HepG2 (cell line): ENCODE measurements at regions not wholly inside any gene's neighbourhood (a gene's known extent, or its start where the extent isn't known, plus 50 kb on each side); places are given as distances from the start of the nearest gene placed in this dataset.

Experiments used
- ATAC-seq: fragments of 200-7000 bp; cut with Tn5 transposase; 3 replicates; pipeline ENCODE4 v1.9.1; 2020; ENCODE audit warnings: mild to moderate bottlenecking, moderate library complexity
- BruUV-seq: library from RNA; stranded (reverse); fragments of 400-500 nt; replicated peaks from 2 replicates; lab custom pipeline; 2021; lab: Mats Ljungman, UMichigan
- CTCF ChIA-PET: fragments of 300-600 bp; formaldehyde crosslinking; extraction: SDS; loops from one replicate; lab custom pipeline; 2021; ENCODE audit warnings: low total read pairs, inconsistent platforms, low intra/inter-chr PET ratio; lab: Yijun Ruan, JAX
- POLR2A ChIA-PET: fragments of 350-600 bp; sonication (Branson Sonifier 250); formaldehyde crosslinking; loops from one replicate; lab custom pipeline; 2020; ENCODE audit warnings: antibody characterized with exemption, inconsistent platforms; lab: Yijun Ruan, JAX
- DNase-seq: peaks from one replicate; pipeline ENCODE4 v3.0.0-alpha.2; 2015; ENCODE audit warnings: low spot score
- FAIRE-seq: peaks from 3 replicates; lab custom pipeline; 2011; peaks lifted over from hg19 to GRCh38; lab: Jason Lieb, UNC
- H2AFZ ChIP-seq: one replicate; pipeline ENCODE4 v1.6.1; 2011; ENCODE audit warnings: low read length, inconsistent platforms
- H3K27ac ChIP-seq: fragments of 300-600 bp; 3 replicates; pipeline ENCODE4 v1.8.0; 2011; ENCODE audit warnings: mixed run types, mild to moderate bottlenecking, mixed read lengths, low read length, inconsistent platforms; ENCODE audit not compliant: insufficient read depth; ENCODE audit errors: extremely low read length
- H3K27me3 ChIP-seq, 2 experiments: fragments of 200-600 bp in 1 of 2; 2 replicates in 1 of 2; 3 replicates in 1 of 2; pipeline versions ENCODE4 v1.6.0 to v1.8.0; 2011; ENCODE audit warnings: low read length in 2 of 2, mild to moderate bottlenecking in 2 of 2, moderate library complexity in 2 of 2, inconsistent platforms in 1 of 2; ENCODE audit not compliant: insufficient read depth in 2 of 2, control insufficient read depth in 1 of 2
- H3K36me3 ChIP-seq, 2 experiments: fragments of 200-600 bp in 1 of 2; replicated peaks in 1 of 2; 2 replicates in 1 of 2; 3 replicates in 1 of 2; pipeline versions ENCODE4 v1.5.1 to v1.8.0; 2011; ENCODE audit warnings: low read length in 2 of 2, inconsistent platforms in 1 of 2; ENCODE audit not compliant: insufficient read depth in 2 of 2, control insufficient read depth in 1 of 2
- H3K4me1 ChIP-seq: 2 replicates; pipeline ENCODE4 v1.5.1; 2012; ENCODE audit warnings: low read length, inconsistent platforms; ENCODE audit not compliant: insufficient read depth
- H3K4me2 ChIP-seq: 2 replicates; pipeline ENCODE4 v1.6.0; 2011; ENCODE audit warnings: low read depth, low read length, inconsistent platforms
- H3K4me3 ChIP-seq, 3 experiments: fragments of 200-600 bp in 1 of 3; sonication (generic), shearing (Covaris generic) in 1 of 3; replicated peaks in 1 of 3; 2 replicates each; pipeline ENCODE4 v1.5.1; 2011 to 2016; ENCODE audit warnings: low read length in 3 of 3, inconsistent platforms in 2 of 3, low read depth in 2 of 3, mild to moderate bottlenecking in 2 of 3, control low read depth in 1 of 3, mixed read lengths in 1 of 3; ENCODE audit not compliant: insufficient read depth in 1 of 3
- H3K79me2 ChIP-seq: one replicate; pipeline ENCODE4 v1.6.1; 2011; ENCODE audit warnings: low read length, inconsistent platforms; ENCODE audit not compliant: insufficient read depth
- H3K9ac ChIP-seq: 2 replicates; pipeline ENCODE4 v1.6.0; 2011; ENCODE audit warnings: mild to moderate bottlenecking, low read depth, low read length, inconsistent platforms; ENCODE audit not compliant: insufficient read depth
- H3K9me3 ChIP-seq: 2 replicates; pipeline ENCODE4 v1.5.1; 2012; ENCODE audit warnings: mild to moderate bottlenecking, low read length
- H4K20me1 ChIP-seq: 2 replicates; pipeline ENCODE4 v1.6.0; 2011; ENCODE audit warnings: inconsistent platforms, mild to moderate bottlenecking, low read length, moderate library complexity; ENCODE audit not compliant: insufficient read depth
- FOSL1 ChIP-seq: sonication (generic); formaldehyde crosslinking; IDR thresholded peaks from 2 replicates; pipeline ENCODE4 v1.9.0; 2021; ENCODE audit warnings: missing genetic modification reagents, borderline replicate concordance
- GTF3A ChIP-seq: sonication (generic); formaldehyde crosslinking; conservative IDR thresholded peaks from 2 replicates; pipeline ENCODE4 v1.4.0; 2020; ENCODE audit warnings: mild to moderate bottlenecking, missing genetic modification reagents
- IRX3 ChIP-seq: sonication (generic); formaldehyde crosslinking; IDR thresholded peaks from 2 replicates; pipeline ENCODE4 v1.8.1; 2023; ENCODE audit warnings: mild to moderate bottlenecking, low read depth, missing genetic modification reagents, borderline replicate concordance
- MED1 ChIP-seq: sonication (generic); formaldehyde crosslinking; IDR thresholded peaks from 2 replicates; pipeline ENCODE4 v1.4.0; 2020; ENCODE audit warnings: missing genetic modification reagents
- MEIS1 ChIP-seq: sonication (generic); formaldehyde crosslinking; IDR thresholded peaks from 2 replicates; pipeline ENCODE4 v1.9.0; 2021; ENCODE audit warnings: mild to moderate bottlenecking, missing genetic modification reagents, moderate library complexity, borderline replicate concordance
- NBN ChIP-seq: fragments of 450-650 bp; conservative IDR thresholded peaks from 2 replicates; pipeline ENCODE4 v1.6.1; 2017
- NR2C2 ChIP-seq: sonication (generic); formaldehyde crosslinking; IDR thresholded peaks from 2 replicates; pipeline ENCODE4 v1.4.0; 2020; ENCODE audit warnings: missing genetic modification reagents, mild to moderate bottlenecking, moderate library complexity, borderline replicate concordance
- ZBTB7B ChIP-seq: sonication (generic); formaldehyde crosslinking; IDR thresholded peaks from 2 replicates; pipeline ENCODE4 v1.4.0; 2020; ENCODE audit warnings: missing genetic modification reagents
- ZMYM2 ChIP-seq: sonication (generic); formaldehyde crosslinking; IDR thresholded peaks from 2 replicates; pipeline ENCODE4 v1.8.0; 2022; ENCODE audit warnings: mild to moderate bottlenecking, missing genetic modification reagents
- ZNF446 ChIP-seq: sonication (generic); formaldehyde crosslinking; IDR thresholded peaks from 2 replicates; pipeline ENCODE4 v1.5.0; 2020; ENCODE audit warnings: mild to moderate bottlenecking, missing genetic modification reagents
- ZNF629 ChIP-seq: sonication (generic); formaldehyde crosslinking; conservative IDR thresholded peaks from 2 replicates; pipeline ENCODE4 v1.5.0; 2020; ENCODE audit warnings: missing genetic modification reagents
- ZNF772 ChIP-seq: sonication (generic); formaldehyde crosslinking; IDR thresholded peaks from 2 replicates; pipeline ENCODE4 v1.5.0; 2020; ENCODE audit warnings: mild to moderate bottlenecking, missing genetic modification reagents
- WGBS: methylation state at CpG from one replicate; pipeline ENCODE4 v1.1.6; 2017; ENCODE audit warnings: low lambda C conversion rate; 5-methylcytosine and 5-hydroxymethylcytosine counted together
- in situ Hi-C: cut with HindIII; loops from 2 replicates; pipeline ENCODE4 v1.10.0; 2017; ENCODE audit warnings: low pct_unique_long_range_greater_than_20kb; ENCODE audit not compliant: extremely low pct_ligation_motif_present
- intact Hi-C: fragments of 100-400 bp; cut with micrococcal nuclease; formaldehyde crosslinking; loops from one replicate; pipeline ENCODE4 v1.10.0; 2022; ENCODE audit not compliant: unreplicated experiment
- TF ChIP-seq, protein P1 (sequence below): sonication (generic); formaldehyde crosslinking; IDR thresholded peaks from 2 replicates; pipeline ENCODE4 v1.8.0; 2022; ENCODE audit warnings: mild to moderate bottlenecking, missing genetic modification reagents, moderate library complexity
- TF ChIP-seq, protein P2 (sequence below): sonication (generic); formaldehyde crosslinking; IDR thresholded peaks from 2 replicates; pipeline ENCODE4 v1.8.1; 2023; ENCODE audit warnings: missing genetic modification reagents, mild to moderate bottlenecking, borderline replicate concordance

DNA sequence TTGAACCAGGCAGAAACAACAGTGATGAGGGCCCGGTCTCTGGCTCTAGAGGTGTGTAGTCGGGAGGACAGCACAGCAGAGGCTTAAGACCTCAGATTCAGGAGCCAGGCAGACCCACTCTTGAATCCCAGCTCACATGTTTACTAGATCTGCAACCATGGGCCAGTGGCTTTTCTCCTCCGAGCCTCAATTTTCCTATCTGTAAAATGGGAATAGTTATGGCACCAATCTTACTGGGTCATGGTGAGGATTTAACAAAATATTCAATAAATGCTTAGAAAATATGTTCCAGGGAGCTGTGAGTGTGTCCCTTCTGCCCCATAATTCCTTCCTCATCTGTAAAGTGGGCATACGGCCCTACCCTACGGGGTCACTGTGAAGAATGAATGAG is 506.9 kb downstream of the SHQ1 start:
- Histone ChIP-seq H2AFZ (no peak overlapping the region), H3K4me3 (no peak overlapping the region), H3K4me2 (no peak overlapping the region), H3K9ac (no peak overlapping the region), H3K27me3 (no peaks in the 10 kb centered on the region; a peak in 1 of 5 replicates), H3K9me3 (no peaks in the 10 kb centered on the region), H3K27ac (no peak overlapping the region), H4K20me1 (no peaks in the 10 kb centered on the region), H3K79me2 (no peaks in the 10 kb centered on the region), H3K36me3 (no peaks in the 10 kb centered on the region), H3K4me1 (0 out of 2 replicates have a peak, but pooled peaks cover 7% of the 10 kb centered on the region)
- no peak for DNase-seq
- ChIA-PET CTCF (no interaction called here), POLR2A (interaction anchor here (0.5 kb wide), 1 partner anchor 291 kb away, joined by 5 read pairs; no protein-coding TSS in a partner anchor)
- ATAC-seq: no peak
- no peak for FAIRE-seq
- BruUV-seq: no TSS peak
- intact Hi-C loops (no loop called here), in situ Hi-C loops (no loop called here)
- 69% methylated on average over 5 of the region's 5 CpGs for WGBS
- no peak for TF ChIP-seq ZMYM2 (CRISPR knock-in tag)
- TF ChIP-seq NBN: no peak
- peak; percentile 59 for TF ChIP-seq ZNF629 (CRISPR knock-in tag)
- TF ChIP-seq ZNF772: no peak
- TF ChIP-seq MED1 (CRISPR knock-in tag): no peak
- TF ChIP-seq NR2C2: no peak

DNA sequence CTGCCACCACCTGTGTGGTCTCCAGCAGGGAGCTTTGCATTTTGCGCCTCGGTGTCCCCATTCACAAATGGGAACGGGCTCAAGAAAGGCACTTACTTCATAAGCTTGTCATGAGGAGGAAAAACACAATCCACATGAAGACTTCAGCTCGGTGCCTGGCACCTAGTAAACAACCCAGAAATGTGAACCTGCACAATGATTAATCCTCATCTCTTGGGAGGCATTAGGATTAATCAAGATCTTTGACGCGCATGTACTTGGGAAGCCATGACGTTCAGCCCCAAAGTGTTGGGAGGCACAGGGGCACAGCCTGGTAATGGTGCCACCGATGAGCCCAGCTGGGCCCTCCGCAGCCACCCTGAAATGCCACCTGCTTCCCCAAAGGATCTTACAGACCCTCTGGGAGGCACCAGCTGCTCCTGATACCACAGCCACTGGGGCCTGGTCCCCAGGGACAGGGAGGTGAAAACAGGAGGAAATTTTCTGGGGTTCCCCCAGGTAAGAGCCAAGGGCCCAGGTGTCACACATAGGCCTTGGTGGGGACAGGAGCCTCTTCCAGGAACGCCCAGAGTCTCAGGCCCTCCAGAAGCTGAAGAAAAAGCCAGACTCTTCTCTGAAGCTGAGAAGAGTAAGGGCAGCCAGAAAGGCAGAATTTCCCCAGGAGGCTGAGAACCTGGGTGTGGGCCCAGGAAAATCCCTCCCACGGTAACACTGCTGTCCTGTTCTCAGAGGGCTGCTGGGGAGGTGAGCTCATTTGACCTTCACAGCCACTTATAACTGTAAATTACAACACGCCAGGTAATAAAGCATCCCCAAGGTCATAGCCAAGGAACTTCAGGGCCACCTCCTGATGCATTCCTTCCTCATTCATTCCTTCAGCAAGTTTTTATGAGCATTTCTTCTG is 507.5 kb downstream of the SHQ1 start:
- no peak for ATAC-seq
- TF ChIP-seq GTF3A (CRISPR knock-in tag): no peak
- no peak for TF ChIP-seq FOSL1 (CRISPR knock-in tag)
- no peak for TF ChIP-seq MEIS1 (CRISPR knock-in tag)
- TF ChIP-seq IRX3 (CRISPR knock-in tag): no peak
- TF ChIP-seq, protein P1, sequence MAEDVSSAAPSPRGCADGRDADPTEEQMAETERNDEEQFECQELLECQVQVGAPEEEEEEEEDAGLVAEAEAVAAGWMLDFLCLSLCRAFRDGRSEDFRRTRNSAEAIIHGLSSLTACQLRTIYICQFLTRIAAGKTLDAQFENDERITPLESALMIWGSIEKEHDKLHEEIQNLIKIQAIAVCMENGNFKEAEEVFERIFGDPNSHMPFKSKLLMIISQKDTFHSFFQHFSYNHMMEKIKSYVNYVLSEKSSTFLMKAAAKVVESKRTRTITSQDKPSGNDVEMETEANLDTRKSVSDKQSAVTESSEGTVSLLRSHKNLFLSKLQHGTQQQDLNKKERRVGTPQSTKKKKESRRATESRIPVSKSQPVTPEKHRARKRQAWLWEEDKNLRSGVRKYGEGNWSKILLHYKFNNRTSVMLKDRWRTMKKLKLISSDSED: no peak
- TF ChIP-seq ZBTB7B (CRISPR knock-in tag): no peak
- TF ChIP-seq, protein P2, sequence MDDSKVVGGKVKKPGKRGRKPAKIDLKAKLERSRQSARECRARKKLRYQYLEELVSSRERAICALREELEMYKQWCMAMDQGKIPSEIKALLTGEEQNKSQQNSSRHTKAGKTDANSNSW (CRISPR knock-in tag): no peak
- TF ChIP-seq ZNF446: no peak
- no peak overlapping the region for H3K27ac ChIP-seq
- H3K36me3 ChIP-seq: no peaks in the 10 kb centered on the region
- no peaks in the 10 kb centered on the region; a peak in 1 of 5 replicates for H3K27me3 ChIP-seq
- intact Hi-C loops: no loop called here
- H2AFZ ChIP-seq: no peak overlapping the region
- 0 out of 2 replicates have a peak, but pooled peaks cover 7% of the 10 kb centered on the region for H3K4me1 ChIP-seq
- H3K9ac ChIP-seq: no peak overlapping the region
- no peak overlapping the region for H3K4me3 ChIP-seq
- WGBS: 55% methylated on average over 6 of the region's 12 CpGs
- ChIA-PET CTCF (no interaction called here), POLR2A (interaction anchor here (0.5 kb wide), 1 partner anchor 290 kb away, joined by 5 read pairs; no protein-coding TSS in a partner anchor)
- H3K79me2 ChIP-seq: no peaks in the 10 kb centered on the region
- no peaks in the 10 kb centered on the region for H4K20me1 ChIP-seq
- BruUV-seq: no TSS peak
- no peaks in the 10 kb centered on the region for H3K9me3 ChIP-seq
- no peak overlapping the region for H3K4me2 ChIP-seq
- DNase-seq: no peak
- no peak for FAIRE-seq
- in situ Hi-C loops: no loop called here
